H1 (cell line): ENCODE measurements at regions not wholly inside any gene's neighbourhood (a gene's known extent, or its start where the extent isn't known, plus 50 kb on each side); places are given as distances from the start of the nearest gene placed in this dataset.
A peak's percentile ranks its signal among the peaks of the same experiment; 100 is the strongest.

Experiments used
- RAD21 ChIP-seq, 2 experiments: IDR thresholded peaks in 1 of 2; conservative IDR thresholded peaks in 1 of 2; 2 replicates each; pipeline ENCODE4 v1.6.1; 2011; ENCODE audit warnings: low read depth in 2 of 2, low read length in 2 of 2, improper control_type of control experiment in 1 of 2, inconsistent platforms in 1 of 2, mild to moderate bottlenecking in 1 of 2, moderate library complexity in 1 of 2
- TBP ChIP-seq: IDR thresholded peaks from 2 replicates; pipeline ENCODE4 v1.6.1; 2011; ENCODE audit warnings: low read depth, low read length, improper control_type of control experiment
- TF ChIP-seq, protein P1 (sequence below): fragments of 300-600 bp; sonication (generic); IDR thresholded peaks from 2 replicates; pipeline ENCODE4 v1.7.1; 2012; ENCODE audit warnings: low read length, moderate library complexity, mild to moderate bottlenecking, inconsistent platforms; ENCODE audit not compliant: insufficient replicate concordance

DNA sequence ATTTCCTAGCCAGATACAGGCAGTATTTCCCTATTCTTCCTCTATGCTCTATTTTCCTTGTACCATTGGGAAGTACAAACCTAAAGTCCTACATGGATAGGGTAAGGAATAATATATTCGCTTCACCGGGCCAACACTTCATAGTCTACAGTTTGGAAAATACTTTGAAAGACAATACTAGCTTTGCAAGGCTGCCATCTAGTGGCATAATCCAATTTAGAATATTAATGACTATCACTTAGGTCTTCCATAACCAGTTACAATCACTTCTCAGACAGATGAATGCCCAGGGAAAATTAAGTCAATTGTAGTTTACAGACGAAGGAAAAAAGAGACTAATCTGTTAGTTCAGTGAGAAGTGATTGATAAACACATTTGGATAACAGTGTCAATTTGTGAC is 141.0 kb upstream of the FAM47C start (continued):
- TF ChIP-seq, protein P1, sequence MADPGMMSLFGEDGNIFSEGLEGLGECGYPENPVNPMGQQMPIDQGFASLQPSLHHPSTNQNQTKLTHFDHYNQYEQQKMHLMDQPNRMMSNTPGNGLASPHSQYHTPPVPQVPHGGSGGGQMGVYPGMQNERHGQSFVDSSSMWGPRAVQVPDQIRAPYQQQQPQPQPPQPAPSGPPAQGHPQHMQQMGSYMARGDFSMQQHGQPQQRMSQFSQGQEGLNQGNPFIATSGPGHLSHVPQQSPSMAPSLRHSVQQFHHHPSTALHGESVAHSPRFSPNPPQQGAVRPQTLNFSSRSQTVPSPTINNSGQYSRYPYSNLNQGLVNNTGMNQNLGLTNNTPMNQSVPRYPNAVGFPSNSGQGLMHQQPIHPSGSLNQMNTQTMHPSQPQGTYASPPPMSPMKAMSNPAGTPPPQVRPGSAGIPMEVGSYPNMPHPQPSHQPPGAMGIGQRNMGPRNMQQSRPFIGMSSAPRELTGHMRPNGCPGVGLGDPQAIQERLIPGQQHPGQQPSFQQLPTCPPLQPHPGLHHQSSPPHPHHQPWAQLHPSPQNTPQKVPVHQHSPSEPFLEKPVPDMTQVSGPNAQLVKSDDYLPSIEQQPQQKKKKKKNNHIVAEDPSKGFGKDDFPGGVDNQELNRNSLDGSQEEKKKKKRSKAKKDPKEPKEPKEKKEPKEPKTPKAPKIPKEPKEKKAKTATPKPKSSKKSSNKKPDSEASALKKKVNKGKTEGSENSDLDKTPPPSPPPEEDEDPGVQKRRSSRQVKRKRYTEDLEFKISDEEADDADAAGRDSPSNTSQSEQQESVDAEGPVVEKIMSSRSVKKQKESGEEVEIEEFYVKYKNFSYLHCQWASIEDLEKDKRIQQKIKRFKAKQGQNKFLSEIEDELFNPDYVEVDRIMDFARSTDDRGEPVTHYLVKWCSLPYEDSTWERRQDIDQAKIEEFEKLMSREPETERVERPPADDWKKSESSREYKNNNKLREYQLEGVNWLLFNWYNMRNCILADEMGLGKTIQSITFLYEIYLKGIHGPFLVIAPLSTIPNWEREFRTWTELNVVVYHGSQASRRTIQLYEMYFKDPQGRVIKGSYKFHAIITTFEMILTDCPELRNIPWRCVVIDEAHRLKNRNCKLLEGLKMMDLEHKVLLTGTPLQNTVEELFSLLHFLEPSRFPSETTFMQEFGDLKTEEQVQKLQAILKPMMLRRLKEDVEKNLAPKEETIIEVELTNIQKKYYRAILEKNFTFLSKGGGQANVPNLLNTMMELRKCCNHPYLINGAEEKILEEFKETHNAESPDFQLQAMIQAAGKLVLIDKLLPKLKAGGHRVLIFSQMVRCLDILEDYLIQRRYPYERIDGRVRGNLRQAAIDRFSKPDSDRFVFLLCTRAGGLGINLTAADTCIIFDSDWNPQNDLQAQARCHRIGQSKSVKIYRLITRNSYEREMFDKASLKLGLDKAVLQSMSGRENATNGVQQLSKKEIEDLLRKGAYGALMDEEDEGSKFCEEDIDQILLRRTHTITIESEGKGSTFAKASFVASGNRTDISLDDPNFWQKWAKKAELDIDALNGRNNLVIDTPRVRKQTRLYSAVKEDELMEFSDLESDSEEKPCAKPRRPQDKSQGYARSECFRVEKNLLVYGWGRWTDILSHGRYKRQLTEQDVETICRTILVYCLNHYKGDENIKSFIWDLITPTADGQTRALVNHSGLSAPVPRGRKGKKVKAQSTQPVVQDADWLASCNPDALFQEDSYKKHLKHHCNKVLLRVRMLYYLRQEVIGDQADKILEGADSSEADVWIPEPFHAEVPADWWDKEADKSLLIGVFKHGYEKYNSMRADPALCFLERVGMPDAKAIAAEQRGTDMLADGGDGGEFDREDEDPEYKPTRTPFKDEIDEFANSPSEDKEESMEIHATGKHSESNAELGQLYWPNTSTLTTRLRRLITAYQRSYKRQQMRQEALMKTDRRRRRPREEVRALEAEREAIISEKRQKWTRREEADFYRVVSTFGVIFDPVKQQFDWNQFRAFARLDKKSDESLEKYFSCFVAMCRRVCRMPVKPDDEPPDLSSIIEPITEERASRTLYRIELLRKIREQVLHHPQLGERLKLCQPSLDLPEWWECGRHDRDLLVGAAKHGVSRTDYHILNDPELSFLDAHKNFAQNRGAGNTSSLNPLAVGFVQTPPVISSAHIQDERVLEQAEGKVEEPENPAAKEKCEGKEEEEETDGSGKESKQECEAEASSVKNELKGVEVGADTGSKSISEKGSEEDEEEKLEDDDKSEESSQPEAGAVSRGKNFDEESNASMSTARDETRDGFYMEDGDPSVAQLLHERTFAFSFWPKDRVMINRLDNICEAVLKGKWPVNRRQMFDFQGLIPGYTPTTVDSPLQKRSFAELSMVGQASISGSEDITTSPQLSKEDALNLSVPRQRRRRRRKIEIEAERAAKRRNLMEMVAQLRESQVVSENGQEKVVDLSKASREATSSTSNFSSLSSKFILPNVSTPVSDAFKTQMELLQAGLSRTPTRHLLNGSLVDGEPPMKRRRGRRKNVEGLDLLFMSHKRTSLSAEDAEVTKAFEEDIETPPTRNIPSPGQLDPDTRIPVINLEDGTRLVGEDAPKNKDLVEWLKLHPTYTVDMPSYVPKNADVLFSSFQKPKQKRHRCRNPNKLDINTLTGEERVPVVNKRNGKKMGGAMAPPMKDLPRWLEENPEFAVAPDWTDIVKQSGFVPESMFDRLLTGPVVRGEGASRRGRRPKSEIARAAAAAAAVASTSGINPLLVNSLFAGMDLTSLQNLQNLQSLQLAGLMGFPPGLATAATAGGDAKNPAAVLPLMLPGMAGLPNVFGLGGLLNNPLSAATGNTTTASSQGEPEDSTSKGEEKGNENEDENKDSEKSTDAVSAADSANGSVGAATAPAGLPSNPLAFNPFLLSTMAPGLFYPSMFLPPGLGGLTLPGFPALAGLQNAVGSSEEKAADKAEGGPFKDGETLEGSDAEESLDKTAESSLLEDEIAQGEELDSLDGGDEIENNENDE = no peak
- TF ChIP-seq RAD21 (IDR thresholded peaks at IDR 0.05 in 1 of 2, conservative IDR thresholded peaks at IDR 0.05 in 1 of 2; ENCODE audit: low read depth in 2 of 2, low read length in 2 of 2) (peak; percentile 58 to 66), TBP (no peak)
